Vagina (tissue), 2 donors: ENCODE measurements at regions not wholly inside any gene's neighbourhood (a gene's known extent, or its start where the extent isn't known, plus 50 kb on each side); places are given as distances from the start of the nearest gene placed in this dataset.

ENCODE experiments used
- CTCF ChIP-seq, 3 experiments: fragments of 450-650 bp in 2 of 3; fragments of 200-600 bp in 1 of 3; sonication (generic) in 1 of 3; IDR thresholded peaks; one replicate each; pipeline ENCODE4 v1.5.1; 2017 to 2019; ENCODE audit warnings: antibody characterized with exemption in 3 of 3, mild to moderate bottlenecking in 2 of 3, moderate library complexity in 2 of 3
- POLR2A ChIP-seq, 2 donors: fragments of 450-650 bp; IDR thresholded peaks; one replicate each; pipeline ENCODE4 v1.6.1; 2017; ENCODE audit warnings: antibody characterized with exemption in 2 of 2, mild to moderate bottlenecking in 2 of 2, moderate library complexity in 2 of 2
- POLR2AphosphoS5 ChIP-seq, 2 donors: sonication (generic); formaldehyde crosslinking; IDR thresholded peaks; one replicate each; pipeline ENCODE4 v1.9.0; 2017; ENCODE audit warnings: antibody characterized with exemption in 2 of 2, mild to moderate bottlenecking in 2 of 2, low read depth in 1 of 2; ENCODE audit not compliant: insufficient read depth in 1 of 2

GRCh38 chr4:78693777-78694456 is 82.2 kb upstream of the BMP2K start:
- TF ChIP-seq CTCF (IDR thresholded peaks at IDR 0.05) = no peak
- TF ChIP-seq POLR2A (IDR thresholded peaks at IDR 0.05) = no peak
- no peak for TF ChIP-seq POLR2AphosphoS5 (IDR thresholded peaks at IDR 0.05; ENCODE audit: insufficient read depth in 1 of 2, low read depth in 1 of 2)
